Heart left ventricle (tissue), 16 donors: ENCODE measurements at regions not wholly inside any gene's neighbourhood (a gene's known extent, or its start where the extent isn't known, plus 50 kb on each side); places are given as distances from the start of the nearest gene placed in this dataset.

Experiments
- ATAC-seq, 4 donors: fragments of 200-7000 bp; cut with Tn5 transposase; one replicate each; pipeline ENCODE4 v1.9.1; 2020 to 2022; ENCODE audit warnings: moderate library complexity in 4 of 4, mild to moderate bottlenecking in 3 of 4, moderate number of reproducible peaks in 1 of 4
- DNase-seq, 5 donors: peaks; one replicate each; pipeline ENCODE4 v3.0.0-alpha.2; 2020
- H3K27ac ChIP-seq, 12 donors: fragments of 200-600 bp; sonication (generic) in 4 of 12; one replicate each; pipeline versions ENCODE4 v1.5.0 to v1.8.0; 2016 to 2022; ENCODE audit warnings: mild to moderate bottlenecking in 2 of 12
- H3K27me3 ChIP-seq, 9 donors: fragments of 200-600 bp; sonication (generic) in 2 of 9; one replicate each; pipeline versions ENCODE4 v1.5.1 to v1.8.0; 2016 to 2022; ENCODE audit warnings: mild to moderate bottlenecking in 3 of 9
- H3K36me3 ChIP-seq, 9 donors: fragments of 200-600 bp; sonication (generic) in 2 of 9; one replicate each; pipeline versions ENCODE4 v1.5.0 to v1.8.0; 2018 to 2022; ENCODE audit warnings: mild to moderate bottlenecking in 2 of 9
- H3K4me1 ChIP-seq, 12 donors: fragments of 200-600 bp; sonication (generic) in 4 of 12; one replicate each; pipeline versions ENCODE4 v1.5.0 to v1.8.0; 2016 to 2022; ENCODE audit warnings: mild to moderate bottlenecking in 3 of 12
- H3K4me3 ChIP-seq, 12 donors: fragments of 200-600 bp; sonication (generic) in 4 of 12; one replicate each; pipeline versions ENCODE4 v1.5.0 to v1.8.0; 2017 to 2022; ENCODE audit warnings: mild to moderate bottlenecking in 9 of 12, moderate library complexity in 4 of 12
- H3K9me3 ChIP-seq, 12 donors: fragments of 200-600 bp; sonication (generic) in 4 of 12; one replicate each; pipeline versions ENCODE4 v1.5.0 to v1.8.0; 2016 to 2022; ENCODE audit warnings: mild to moderate bottlenecking in 1 of 12
- CTCF ChIP-seq, 12 donors: fragments of 200-600 bp; sonication (generic) in 4 of 12; IDR thresholded peaks; one replicate each; pipeline versions ENCODE4 v1.5.0 to v1.8.0; 2018 to 2022; ENCODE audit warnings: antibody characterized with exemption in 12 of 12, mild to moderate bottlenecking in 5 of 12
- POLR2A ChIP-seq, 2 donors: fragments of 450-650 bp; IDR thresholded peaks; one replicate each; pipeline ENCODE4 v1.6.1; 2017; ENCODE audit warnings: antibody characterized with exemption in 2 of 2, mild to moderate bottlenecking in 2 of 2, moderate library complexity in 2 of 2
- WGBS, 4 donors: extraction: QIAGEN DNeasy Blood & Tissue Kit in 2 of 4; methylation state at CpG; one replicate each; pipeline versions ENCODE4 v1.1.5 to v1.1.7; 2013 to 2018; 5-methylcytosine and 5-hydroxymethylcytosine counted together
- intact Hi-C, 10 donors: fragments of 100-400 bp; cut with DNase I; formaldehyde crosslinking; loops; one replicate each; pipeline versions ENCODE4 v1.11.1 to v1.14.2; 2022
- donor health status: ischemic (EF 13 %, LVEDD 7.1; RV severe dilation, severe dysfunction).
- donor health status: healthy with polysubstance abuse.
- donor health status: DM: no; HTN: yes; CAD: no.
- donor health status: DM: no; HTN: no; CAD: no.
- donor health status: ischemic (EF 25% LVEDD 6.9; RV normal size, moderate dysfunction).
- donor health status: ischemic (EF 25% LVEDD 5.7; RV mildly dilated, moderate dysfunction).
- donor health status: healthy.
- donor health status: DM: yes; HTN: yes; CAD: no.
- donor health status: ischemic (EF 35%, LVEDD 5.7; RV mildly dilated, moderate dysfunction).
- donor health status: nonischemic (EF 11% LVEDD 7.7; RV severe dilation, severe dysfunction).
- donor health status: DM: yes; HTN: yes; CAD: no.
- donor health status: PGD.
- donor health status: ischemic (EF 29% LVEDD 5.4; RV normal size, mild dysfunction).
- donor health status: nonischemic (EF 23%, LVEDD 6.1; RV moderate dilation, normal function).

- Histone ChIP-seq H3K4me3 (no peak overlapping the region), H3K27ac (no peak overlapping the region), H3K36me3 (no peaks in the 10 kb centered on the region), H3K27me3 (no peaks in the 10 kb centered on the region), H3K9me3 (no peaks in the 10 kb centered on the region), H3K4me1 (no peaks in the 10 kb centered on the region)
- ATAC-seq: no peak
- intact Hi-C loops: no loop called here
- WGBS, 4 donors: 74 to 90% (median 79%) methylated on average over 2 of the region's 2 CpGs
- no peak for TF ChIP-seq CTCF (IDR thresholded peaks at IDR 0.05)
- TF ChIP-seq POLR2A (IDR thresholded peaks at IDR 0.05): no peak
- DNase-seq: no peak
Observed at GRCh38 chr5:75963554-75963953, 119.6 kb upstream of the SV2C start.

GRCh38 chr5:75961818-75962217 lies 121.4 kb upstream of the SV2C start:
- no peak overlapping the region for H3K4me3 ChIP-seq
- TF ChIP-seq POLR2A (IDR thresholded peaks at IDR 0.05) (no peak), CTCF (IDR thresholded peaks at IDR 0.05) (no peak)
- ATAC-seq: no peak
- H3K27ac ChIP-seq: no peak overlapping the region
- intact Hi-C loops: no loop called here
- H3K27me3 ChIP-seq: no peaks in the 10 kb centered on the region
- no peaks in the 10 kb centered on the region for H3K4me1 ChIP-seq
- H3K9me3 ChIP-seq: peaks cover 0 to 13% (median 0%) of the 10 kb centered on the region in 12 donors
- DNase-seq: no peak
- H3K36me3 ChIP-seq: no peaks in the 10 kb centered on the region
- 42 to 64% (median 62%) methylated on average over 1 of the region's 1 CpG for WGBS, 4 donors

GRCh38 chr5:75960129-75960528 lies 123.1 kb upstream of the SV2C start:
- Histone ChIP-seq H3K27me3 (no peaks in the 10 kb centered on the region), H3K27ac (no peak overlapping the region), H3K4me3 (no peak overlapping the region), H3K36me3 (no peaks in the 10 kb centered on the region), H3K4me1 (no peaks in the 10 kb centered on the region), H3K9me3 (peaks cover 0 to 13% (median 0%) of the 10 kb centered on the region in 12 donors)
- ATAC-seq (no peak), DNase-seq (no peak)
- TF ChIP-seq CTCF (IDR thresholded peaks at IDR 0.05) (no peak), POLR2A (IDR thresholded peaks at IDR 0.05) (no peak)
- intact Hi-C loops: no loop called here

GRCh38 chr5:75952963-75953362 lies 130.2 kb upstream of the SV2C start:
- intact Hi-C loops: no loop called here
- ATAC-seq (no peak), DNase-seq (no peak)
- no peak overlapping the region for H3K27ac ChIP-seq
- TF ChIP-seq CTCF (IDR thresholded peaks at IDR 0.05) (no peak), POLR2A (IDR thresholded peaks at IDR 0.05) (no peak)
- H3K36me3 ChIP-seq: no peaks in the 10 kb centered on the region
- no peaks in the 10 kb centered on the region for H3K4me1 ChIP-seq
- peaks cover 0 to 10% (median 0%) of the 10 kb centered on the region in 12 donors for H3K9me3 ChIP-seq
- H3K27me3 ChIP-seq: no peaks in the 10 kb centered on the region
- no peak overlapping the region for H3K4me3 ChIP-seq
- WGBS, 4 donors: 37 to 69% (median 63%) methylated on average over 1 of the region's 1 CpG
